ENCODE measurements at regions not wholly inside any gene's neighbourhood (a gene's known extent, or its start where the extent isn't known, plus 50 kb on each side); places are given as distances from the start of the nearest gene placed in this dataset.

DNA sequence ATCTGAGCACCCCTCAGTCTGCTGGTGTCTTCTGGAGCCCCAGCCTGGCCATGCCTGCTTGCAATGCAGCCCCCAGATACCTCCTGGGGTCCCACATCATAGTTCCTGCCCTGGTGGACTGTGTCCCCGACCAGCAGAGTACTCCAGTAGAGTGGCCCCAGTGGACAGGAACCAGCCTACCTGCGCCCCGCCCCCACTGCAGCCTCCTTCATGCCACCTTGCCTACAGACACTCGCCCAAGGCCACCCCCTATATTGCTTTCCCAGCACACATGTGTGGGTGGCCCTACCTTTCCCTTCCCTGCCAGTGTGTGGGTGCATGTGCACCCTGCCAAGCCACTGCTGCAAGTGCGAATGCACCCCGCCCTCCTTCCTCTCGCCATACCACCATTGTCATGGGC is 204.0 kb downstream of the EDN1 start:
- Mint-ChIP-seq H3K27ac (no peak overlapping the region), H3K36me3 (ENCODE audit: low read depth) (peaks cover 3% of the 10 kb centered on the region), H3K9me3 (peaks cover 39% of the 10 kb centered on the region), H3K27me3 (ENCODE audit: low read depth, poor library complexity) (peaks cover 24% of the 10 kb centered on the region), H3K4me1 (no peaks in the 10 kb centered on the region), H3K4me3 (no peak overlapping the region)
- no peak for DNase-seq
- TF ChIP-seq, protein P1, sequence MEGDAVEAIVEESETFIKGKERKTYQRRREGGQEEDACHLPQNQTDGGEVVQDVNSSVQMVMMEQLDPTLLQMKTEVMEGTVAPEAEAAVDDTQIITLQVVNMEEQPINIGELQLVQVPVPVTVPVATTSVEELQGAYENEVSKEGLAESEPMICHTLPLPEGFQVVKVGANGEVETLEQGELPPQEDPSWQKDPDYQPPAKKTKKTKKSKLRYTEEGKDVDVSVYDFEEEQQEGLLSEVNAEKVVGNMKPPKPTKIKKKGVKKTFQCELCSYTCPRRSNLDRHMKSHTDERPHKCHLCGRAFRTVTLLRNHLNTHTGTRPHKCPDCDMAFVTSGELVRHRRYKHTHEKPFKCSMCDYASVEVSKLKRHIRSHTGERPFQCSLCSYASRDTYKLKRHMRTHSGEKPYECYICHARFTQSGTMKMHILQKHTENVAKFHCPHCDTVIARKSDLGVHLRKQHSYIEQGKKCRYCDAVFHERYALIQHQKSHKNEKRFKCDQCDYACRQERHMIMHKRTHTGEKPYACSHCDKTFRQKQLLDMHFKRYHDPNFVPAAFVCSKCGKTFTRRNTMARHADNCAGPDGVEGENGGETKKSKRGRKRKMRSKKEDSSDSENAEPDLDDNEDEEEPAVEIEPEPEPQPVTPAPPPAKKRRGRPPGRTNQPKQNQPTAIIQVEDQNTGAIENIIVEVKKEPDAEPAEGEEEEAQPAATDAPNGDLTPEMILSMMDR (IDR thresholded peaks at IDR 0.05) = no peak

DNA sequence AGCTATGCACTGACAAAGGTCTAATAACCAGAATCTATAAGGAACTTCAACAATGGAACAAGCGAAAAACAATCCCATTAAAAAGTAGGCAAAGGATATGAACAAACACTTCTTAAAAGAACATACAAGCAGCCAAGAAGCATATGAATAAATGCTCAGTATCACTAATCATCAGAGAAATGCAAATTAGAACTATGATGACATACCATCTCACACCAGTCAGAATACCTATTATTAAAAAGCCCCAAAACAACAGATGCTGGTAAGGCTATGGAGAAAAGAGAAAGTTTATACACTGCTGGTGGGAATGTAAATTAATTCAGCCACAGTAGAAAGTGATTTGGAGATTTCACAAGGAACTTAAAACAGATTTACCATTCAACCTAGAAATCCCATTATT is 211.8 kb downstream of the EDN1 start:
- no peaks in the 10 kb centered on the region for H3K4me1 Mint-ChIP-seq
- TF ChIP-seq, protein P1 (IDR thresholded peaks at IDR 0.05) = no peak
- H3K4me3 Mint-ChIP-seq = no peak overlapping the region
- H3K9me3 Mint-ChIP-seq = peaks cover 31% of the 10 kb centered on the region
- DNase-seq = no peak
- H3K36me3 Mint-ChIP-seq (ENCODE audit: low read depth) = no peaks in the 10 kb centered on the region
- H3K27ac Mint-ChIP-seq = no peak overlapping the region
- peaks cover 11% of the 10 kb centered on the region for H3K27me3 Mint-ChIP-seq (ENCODE audit: low read depth, poor library complexity)

DNA sequence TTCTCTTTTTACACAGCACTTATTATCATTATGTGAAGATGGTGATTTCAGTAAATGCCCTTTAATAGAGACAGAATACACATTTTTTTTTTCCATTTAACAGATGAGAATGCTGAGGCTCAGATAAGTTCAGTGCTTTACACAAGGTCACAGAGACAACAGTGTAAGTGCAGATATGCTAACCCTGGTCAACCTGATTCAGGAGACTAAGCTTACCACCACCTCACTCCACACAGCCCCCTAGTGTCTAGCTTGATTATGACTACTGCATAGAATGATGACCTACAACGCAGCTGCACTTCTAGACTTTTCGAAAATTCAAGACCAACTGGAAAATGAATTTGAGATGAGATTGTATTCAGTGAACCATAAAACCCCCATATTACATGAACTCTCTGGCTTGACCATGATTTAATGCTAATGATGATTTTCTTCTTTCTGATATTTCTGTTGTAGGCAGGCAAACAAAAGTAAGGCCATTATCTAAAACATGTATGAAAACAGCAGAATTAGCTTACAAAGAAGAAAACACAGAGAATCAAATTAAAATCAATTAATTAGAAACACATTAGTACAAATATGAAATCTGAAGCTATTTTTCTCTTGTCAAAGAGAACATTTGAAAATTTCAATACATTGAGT is 212.1 kb upstream of the PHACTR1 start:
- Mint-ChIP-seq H3K27me3 (ENCODE audit: low read depth, poor library complexity) (peaks cover 5% of the 10 kb centered on the region), H3K4me1 (no peaks in the 10 kb centered on the region), H3K27ac (no peak overlapping the region), H3K9me3 (peaks cover 10% of the 10 kb centered on the region), H3K4me3 (no peak overlapping the region), H3K36me3 (ENCODE audit: low read depth) (no peaks in the 10 kb centered on the region)
- no peak for DNase-seq
- TF ChIP-seq, protein P1 (IDR thresholded peaks at IDR 0.05) = peak; percentile 27

DNA sequence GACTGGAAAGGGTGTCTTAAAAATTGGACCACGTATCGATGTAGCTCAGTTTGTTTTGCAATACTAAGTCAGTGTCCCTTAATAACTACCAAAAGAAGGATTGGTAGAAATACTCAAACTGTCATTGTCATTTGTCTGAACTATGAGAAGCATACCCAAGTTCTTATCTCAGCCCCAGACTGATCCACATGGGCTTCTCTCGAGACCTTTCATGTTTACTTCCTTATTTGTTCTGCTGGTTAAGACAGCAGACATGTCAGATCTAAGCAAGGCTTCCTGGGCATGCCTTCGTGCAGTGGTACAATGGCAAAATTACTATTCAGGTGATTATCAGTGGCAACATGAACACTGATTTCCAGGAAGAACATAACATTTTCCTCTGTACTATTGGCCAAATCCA is 211.1 kb upstream of the PHACTR1 start:
- Mint-ChIP-seq H3K27ac (no peak overlapping the region), H3K36me3 (ENCODE audit: low read depth) (no peaks in the 10 kb centered on the region), H3K4me1 (no peaks in the 10 kb centered on the region), H3K9me3 (no peaks in the 10 kb centered on the region), H3K27me3 (ENCODE audit: low read depth, poor library complexity) (peaks cover 5% of the 10 kb centered on the region), H3K4me3 (no peak overlapping the region)
- TF ChIP-seq, protein P1 (IDR thresholded peaks at IDR 0.05) = no peak
- DNase-seq = no peak

DNA sequence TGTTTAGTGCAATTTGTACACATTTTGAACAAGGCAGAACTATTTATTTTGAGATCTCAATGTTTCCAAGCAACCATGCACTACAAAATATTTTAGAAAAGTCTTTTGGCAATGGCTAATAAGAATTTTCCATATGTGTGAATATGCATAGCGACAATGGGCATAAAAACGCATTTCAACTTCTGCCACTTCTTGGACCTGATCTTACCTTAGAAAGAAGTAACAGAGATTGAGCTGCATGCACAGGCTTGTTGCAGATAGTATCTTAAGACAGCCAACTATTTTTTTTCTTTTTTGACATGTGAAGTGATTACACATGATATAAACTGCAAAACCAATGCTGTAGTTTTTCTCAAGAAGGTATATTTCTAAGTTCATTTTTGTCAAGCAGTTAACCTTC is 210.4 kb upstream of the PHACTR1 start:
- H3K27ac Mint-ChIP-seq = no peak overlapping the region

DNA sequence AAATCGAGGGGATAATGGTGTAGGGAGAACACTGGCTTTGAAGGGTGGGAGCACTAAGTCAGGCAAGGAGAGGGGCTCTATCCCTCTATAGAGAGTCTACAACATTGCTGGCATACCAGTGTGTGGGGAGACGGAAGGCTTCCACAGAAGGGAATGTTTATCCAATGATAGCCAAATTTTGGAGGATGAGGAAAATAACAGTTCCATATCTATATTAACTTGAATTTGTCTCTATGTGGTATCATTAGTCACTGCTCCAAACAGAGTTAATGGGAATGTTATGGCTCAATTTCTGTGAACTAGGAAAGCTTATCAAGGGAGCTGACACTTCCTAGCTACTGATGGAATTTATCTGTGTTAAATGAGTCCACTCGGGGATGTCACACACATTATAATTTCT is 208.9 kb upstream of the PHACTR1 start:
- TF ChIP-seq, protein P1 (IDR thresholded peaks at IDR 0.05) = no peak
- no peak for DNase-seq
- Mint-ChIP-seq H3K4me3 (no peak overlapping the region), H3K9me3 (no peaks in the 10 kb centered on the region), H3K27me3 (ENCODE audit: low read depth, poor library complexity) (no peaks in the 10 kb centered on the region), H3K27ac (no peak overlapping the region), H3K36me3 (ENCODE audit: low read depth) (no peaks in the 10 kb centered on the region), H3K4me1 (no peaks in the 10 kb centered on the region)

More for the DNA sequence above, 210.4 kb upstream of the PHACTR1 start:
- Mint-ChIP-seq H3K27me3 (ENCODE audit: low read depth, poor library complexity) (peaks cover 5% of the 10 kb centered on the region), H3K9me3 (no peaks in the 10 kb centered on the region), H3K4me1 (no peaks in the 10 kb centered on the region), H3K36me3 (ENCODE audit: low read depth) (no peaks in the 10 kb centered on the region), H3K4me3 (no peak overlapping the region)
- TF ChIP-seq, protein P1 (IDR thresholded peaks at IDR 0.05) = no peak
- no peak for DNase-seq

All from nephron progenitor cell (in vitro differentiated cells).